B cell (primary cell): ENCODE measurements at regions not wholly inside any gene's neighbourhood (a gene's known extent, or its start where the extent isn't known, plus 50 kb on each side); places are given as distances from the start of the nearest gene placed in this dataset.

Experiments
- ATAC-seq: fragments of 200-7000 bp; cut with Tn5 transposase; one replicate; pipeline ENCODE4 v1.10.0; 2021; ENCODE audit warnings: low read depth, mild to moderate bottlenecking, moderate number of reproducible peaks, moderate library complexity
- CTCF ChIA-PET: fragments of 350-600 bp; sonication (Branson Sonifier 250); formaldehyde crosslinking; loops from one replicate; lab custom pipeline; 2021; ENCODE audit warnings: antibody characterized with exemption, inconsistent platforms; lab: Charles Lee
- POLR2A ChIA-PET: fragments of 350-600 bp; sonication (Branson Sonifier 250); formaldehyde crosslinking; loops from one replicate; lab custom pipeline; 2021; ENCODE audit warnings: antibody characterized with exemption; lab: Charles Lee
- DNase-seq: peaks from one replicate; pipeline ENCODE4 v3.0.0; 2013
- H2AFZ ChIP-seq: 2 replicates; pipeline ENCODE4 v1.6.1; 2012; ENCODE audit warnings: mild to moderate bottlenecking, low read depth, low read length; ENCODE audit not compliant: insufficient read depth, poor library complexity, severe bottlenecking
- H3K27ac ChIP-seq, 2 donors: 1 replicate in 1 of 2; 2 replicates in 1 of 2; pipeline ENCODE4 v1.5.1; 2012 to 2013; ENCODE audit warnings: low read length in 2 of 2, mild to moderate bottlenecking in 2 of 2, moderate library complexity in 1 of 2
- H3K27me3 ChIP-seq, 4 experiments: fragments of 200-600 bp in 1 of 4; sonication (generic) in 1 of 4; replicated peaks in 1 of 4; 1 replicate in 2 of 4; 2 replicates in 2 of 4; pipeline versions ENCODE4 v1.6.1 to v1.7.0; 2013 to 2016; ENCODE audit warnings: low read length in 3 of 4, mild to moderate bottlenecking in 2 of 4, mixed read lengths in 1 of 4, moderate library complexity in 1 of 4; ENCODE audit not compliant: insufficient read depth in 4 of 4, control insufficient read depth in 3 of 4; ENCODE audit errors: control extremely low read depth in 1 of 4
- H3K36me3 ChIP-seq, 2 experiments: replicated peaks in 1 of 2; 1 replicate in 1 of 2; 2 replicates in 1 of 2; pipeline versions ENCODE4 v1.6.1 to v1.7.1; 2013; ENCODE audit warnings: low read length in 1 of 2; ENCODE audit not compliant: insufficient read depth in 2 of 2, control insufficient read depth in 1 of 2; ENCODE audit errors: control extremely low read depth in 1 of 2, extremely low read depth in 1 of 2
- H3K4me1 ChIP-seq, 2 donors: fragments of 200-600 bp in 1 of 2; sonication (generic) in 1 of 2; 1 replicate in 1 of 2; 2 replicates in 1 of 2; pipeline versions ENCODE4 v1.5.1 to v1.6.1; 2013 to 2017; ENCODE audit warnings: low read length in 2 of 2; ENCODE audit not compliant: control insufficient read depth in 2 of 2, insufficient read depth in 2 of 2
- H3K4me2 ChIP-seq: replicated peaks from 2 replicates; pipeline ENCODE3; 2012; ENCODE audit warnings: mild to moderate bottlenecking, low read depth, low read length; ENCODE audit not compliant: poor library complexity, severe bottlenecking
- H3K4me3 ChIP-seq, 5 experiments: fragments of 200-600 bp in 1 of 5; sonication (generic) in 1 of 5; 1 replicate in 3 of 5; 2 replicates in 2 of 5; pipeline versions ENCODE4 v1.5.1 to v1.7.0; 2011 to 2016; ENCODE audit warnings: low read length in 4 of 5, mild to moderate bottlenecking in 4 of 5, low read depth in 2 of 5, control low read depth in 1 of 5, moderate library complexity in 1 of 5; ENCODE audit not compliant: insufficient read depth in 1 of 5; ENCODE audit errors: control extremely low read depth in 1 of 5, extremely low read depth in 1 of 5
- H3K79me2 ChIP-seq: fragments of 200-600 bp; sonication (generic); one replicate; pipeline ENCODE4 v1.6.0; 2016; ENCODE audit warnings: low read length; ENCODE audit not compliant: control insufficient read depth, insufficient read depth
- H3K9ac ChIP-seq: fragments of 200-600 bp; sonication (generic); 2 replicates; pipeline ENCODE4 v1.6.1; 2017; ENCODE audit warnings: mild to moderate bottlenecking, low read length, moderate library complexity
- H3K9me3 ChIP-seq, 3 donors: one replicate each; pipeline versions ENCODE4 v1.6.1 to v1.7.1; 2013; ENCODE audit warnings: low read length in 2 of 3; ENCODE audit not compliant: control insufficient read depth in 2 of 3, insufficient read depth in 1 of 3; ENCODE audit errors: control extremely low read depth in 1 of 3
- H4K20me1 ChIP-seq: 2 replicates; pipeline ENCODE4 v1.6.0; 2012; ENCODE audit warnings: mild to moderate bottlenecking, low read length; ENCODE audit not compliant: insufficient read depth, control insufficient read depth, poor library complexity, severe bottlenecking
- H3K27ac Mint-ChIP-seq: one replicate; pipeline ENCODE4 v1.8.0; 2021; ENCODE audit warnings: mixed read lengths
- H3K27me3 Mint-ChIP-seq: one replicate; pipeline ENCODE4 v1.8.0; 2021; ENCODE audit warnings: mixed read lengths
- H3K4me1 Mint-ChIP-seq: one replicate; pipeline ENCODE4 v1.8.0; 2021; ENCODE audit warnings: mixed read lengths
- H3K4me3 Mint-ChIP-seq: one replicate; pipeline ENCODE4 v1.8.0; 2021; ENCODE audit warnings: mixed read lengths
- H3K9me3 Mint-ChIP-seq: one replicate; pipeline ENCODE4 v1.8.0; 2022; ENCODE audit warnings: mixed read lengths; ENCODE audit not compliant: insufficient read depth
- EZH2 ChIP-seq: IDR thresholded peaks from 2 replicates; pipeline ENCODE4 v1.6.1; 2012; ENCODE audit warnings: borderline replicate concordance, low read depth, mild to moderate bottlenecking, moderate library complexity, low read length; ENCODE audit not compliant: insufficient read depth, poor library complexity, severe bottlenecking
- WGBS: methylation state at CpG from one replicate; pipeline ENCODE4 v1.1.5; 2013; ENCODE audit warnings: missing lambda C conversion rate; ENCODE audit not compliant: insufficient coverage; 5-methylcytosine and 5-hydroxymethylcytosine counted together
- intact Hi-C: fragments of 100-400 bp; cut with micrococcal nuclease; formaldehyde crosslinking; loops from one replicate; pipeline ENCODE4 v1.10.0; 2022
- TF ChIP-seq, protein P1 (sequence below): fragments of 200-600 bp; IDR thresholded peaks from one replicate; pipeline ENCODE4 v1.8.0; 2022; ENCODE audit warnings: antibody characterized with exemption, mild to moderate bottlenecking

DNA sequence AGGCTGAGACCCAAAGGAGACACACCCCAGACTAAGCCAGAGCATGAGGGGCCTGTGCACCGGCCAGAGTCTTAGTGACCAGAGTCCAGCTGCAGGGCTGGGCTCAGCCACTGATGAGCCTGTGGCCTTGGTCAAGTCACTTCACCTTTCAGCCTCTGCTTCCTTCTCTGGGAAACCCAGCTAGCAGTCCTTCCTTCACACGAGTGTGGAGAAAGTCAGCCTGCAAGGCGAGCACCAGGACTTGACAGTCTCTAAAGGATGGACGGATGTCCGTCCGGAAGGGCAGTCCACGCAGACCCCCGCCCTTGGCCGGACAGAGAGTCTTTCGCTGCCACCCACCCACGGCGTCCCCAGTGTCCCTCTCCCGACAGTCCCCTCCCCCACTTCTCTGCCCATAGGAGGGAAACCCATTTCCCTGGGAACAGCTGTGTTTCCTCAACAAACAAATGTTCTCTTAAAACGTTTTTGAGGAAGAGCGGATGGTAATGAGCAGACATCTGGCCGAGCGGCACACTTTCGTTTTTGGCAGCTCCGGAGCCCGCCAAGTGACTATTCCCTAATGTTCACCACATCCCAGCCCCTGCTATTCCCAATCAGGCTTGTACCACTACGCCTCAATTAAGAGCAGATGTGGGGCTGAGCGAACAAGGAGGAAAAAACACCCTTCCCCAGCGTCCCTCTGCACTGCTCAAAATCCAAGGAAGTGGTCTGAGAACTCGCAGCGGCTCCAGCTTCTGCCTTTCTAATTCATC is 129.1 kb upstream of the SMAD3 start:
- Histone ChIP-seq H3K27ac (no peak overlapping the region), H3K9ac (no peak overlapping the region), H3K27me3 (peaks cover 0 to 13% (median 2%) of the 10 kb centered on the region in 4 experiments), H3K79me2 (no peaks in the 10 kb centered on the region), H3K9me3 (peaks cover 1 to 47% (median 16%) of the 10 kb centered on the region in 3 donors), H3K4me1 (peaks cover 0 to 7% of the 10 kb centered on the region in 2 donors), H4K20me1 (no peaks in the 10 kb centered on the region), H3K4me3 (no peak overlapping the region), H3K4me2 (no peak overlapping the region), H3K36me3 (no peaks in the 10 kb centered on the region), H2AFZ (no peak overlapping the region)
- H3K9me3 Mint-ChIP-seq = peaks cover 12% of the 10 kb centered on the region
- intact Hi-C loops = no loop called here
- H3K27ac Mint-ChIP-seq = no peak overlapping the region
- CTCF ChIA-PET = no interaction called here
- 88% methylated on average over 22 of the region's 25 CpGs for WGBS
- ATAC-seq = no peak
- H3K27me3 Mint-ChIP-seq = peaks cover 8% of the 10 kb centered on the region
- H3K4me1 Mint-ChIP-seq = no peaks in the 10 kb centered on the region
- TF ChIP-seq, protein P1, sequence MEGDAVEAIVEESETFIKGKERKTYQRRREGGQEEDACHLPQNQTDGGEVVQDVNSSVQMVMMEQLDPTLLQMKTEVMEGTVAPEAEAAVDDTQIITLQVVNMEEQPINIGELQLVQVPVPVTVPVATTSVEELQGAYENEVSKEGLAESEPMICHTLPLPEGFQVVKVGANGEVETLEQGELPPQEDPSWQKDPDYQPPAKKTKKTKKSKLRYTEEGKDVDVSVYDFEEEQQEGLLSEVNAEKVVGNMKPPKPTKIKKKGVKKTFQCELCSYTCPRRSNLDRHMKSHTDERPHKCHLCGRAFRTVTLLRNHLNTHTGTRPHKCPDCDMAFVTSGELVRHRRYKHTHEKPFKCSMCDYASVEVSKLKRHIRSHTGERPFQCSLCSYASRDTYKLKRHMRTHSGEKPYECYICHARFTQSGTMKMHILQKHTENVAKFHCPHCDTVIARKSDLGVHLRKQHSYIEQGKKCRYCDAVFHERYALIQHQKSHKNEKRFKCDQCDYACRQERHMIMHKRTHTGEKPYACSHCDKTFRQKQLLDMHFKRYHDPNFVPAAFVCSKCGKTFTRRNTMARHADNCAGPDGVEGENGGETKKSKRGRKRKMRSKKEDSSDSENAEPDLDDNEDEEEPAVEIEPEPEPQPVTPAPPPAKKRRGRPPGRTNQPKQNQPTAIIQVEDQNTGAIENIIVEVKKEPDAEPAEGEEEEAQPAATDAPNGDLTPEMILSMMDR = no peak
- no peak for TF ChIP-seq EZH2
- POLR2A ChIA-PET = no interaction called here
- no peak overlapping the region for H3K4me3 Mint-ChIP-seq
- DNase-seq = no peak

DNA sequence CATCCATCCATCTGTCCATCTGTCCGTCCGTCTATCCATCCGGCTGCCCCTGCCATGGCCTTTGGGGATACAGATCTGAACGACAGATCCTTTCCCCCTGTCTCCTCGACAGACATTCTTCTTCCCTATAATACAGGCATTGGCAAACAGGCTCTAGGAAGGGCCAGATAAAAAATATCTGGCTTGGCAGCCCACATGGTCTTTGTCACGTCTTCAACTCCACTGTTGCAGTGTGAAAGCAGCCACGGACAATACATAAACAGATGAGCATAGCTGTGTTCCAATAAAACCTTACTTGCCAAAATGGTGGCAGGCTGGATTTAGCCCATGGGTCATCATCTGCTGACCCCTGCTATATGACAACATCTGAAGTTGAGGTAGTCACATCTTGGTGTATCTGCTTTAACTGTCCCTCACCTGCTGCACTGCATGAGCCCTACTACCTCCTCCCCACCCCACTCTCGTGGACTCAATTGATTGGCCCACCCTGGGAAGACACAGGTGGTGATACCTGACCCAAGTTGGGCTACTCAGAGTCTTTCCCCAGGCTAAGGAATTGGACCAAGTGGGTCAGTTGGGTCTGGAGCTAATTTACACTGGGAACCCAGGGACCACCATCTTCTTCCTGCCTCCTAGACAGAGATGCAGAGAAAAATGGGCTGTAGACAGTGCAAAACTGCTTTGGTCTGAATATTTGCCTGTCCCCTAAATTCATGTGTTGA is 128.4 kb upstream of the SMAD3 start:
- DNase-seq = no peak
- Histone ChIP-seq H3K27me3 (peaks cover 0 to 13% (median 2%) of the 10 kb centered on the region in 4 experiments), H3K4me1 (peaks cover 0 to 7% of the 10 kb centered on the region in 2 donors), H3K9ac (no peak overlapping the region), H2AFZ (no peak overlapping the region), H3K9me3 (peaks cover 1 to 47% (median 16%) of the 10 kb centered on the region in 3 donors), H3K36me3 (no peaks in the 10 kb centered on the region), H3K27ac (no peak overlapping the region), H3K79me2 (no peaks in the 10 kb centered on the region), H4K20me1 (no peaks in the 10 kb centered on the region), H3K4me2 (no peak overlapping the region), H3K4me3 (no peak overlapping the region)
- no peak for ATAC-seq
- H3K27me3 Mint-ChIP-seq = peaks cover 8% of the 10 kb centered on the region
- no peaks in the 10 kb centered on the region for H3K4me1 Mint-ChIP-seq
- H3K4me3 Mint-ChIP-seq = no peak overlapping the region
- ChIA-PET CTCF (no interaction called here), POLR2A (no interaction called here)
- WGBS = 87% methylated on average over 7 of the region's 8 CpGs
- intact Hi-C loops = no loop called here
- no peak overlapping the region for H3K27ac Mint-ChIP-seq
- TF ChIP-seq EZH2 = no peak
- TF ChIP-seq, protein P1 = no peak
- peaks cover 12% of the 10 kb centered on the region for H3K9me3 Mint-ChIP-seq
